Astrocyte of the spinal cord (primary cell): ENCODE measurements at regions not wholly inside any gene's neighbourhood (a gene's known extent, or its start where the extent isn't known, plus 50 kb on each side); places are given as distances from the start of the nearest gene placed in this dataset.

Experiments used
- DNase-seq: peaks from one replicate; pipeline ENCODE4 v3.0.0; 2011; ENCODE audit warnings: low read depth, low spot score
- H3K4me3 ChIP-seq: 2 replicates; pipeline ENCODE4 v1.5.1; 2011; ENCODE audit warnings: low read depth, mild to moderate bottlenecking, low read length, moderate library complexity
- CTCF ChIP-seq: IDR thresholded peaks from 2 replicates; pipeline ENCODE4 v1.5.1; 2012; ENCODE audit warnings: low read depth, mild to moderate bottlenecking, low read length, inconsistent platforms
- in situ Hi-C: cut with HindIII; loops from 2 replicates; pipeline ENCODE4 v1.10.0; 2017; ENCODE audit warnings: low sequenced_read_pairs

- TF ChIP-seq CTCF = no peak
- no peak overlapping the region for H3K4me3 ChIP-seq
- in situ Hi-C loops = no loop called here
- DNase-seq = no peak
Observed at GRCh38 chr10:36194276-36194675, 552.2 kb upstream of the FZD8 start.

- DNase-seq = no peak
- in situ Hi-C loops = no loop called here
- TF ChIP-seq CTCF = no peak
- no peak overlapping the region for H3K4me3 ChIP-seq
Observed at GRCh38 chr10:36191009-36191408, 548.9 kb upstream of the FZD8 start.

GRCh38 chr10:36188461-36188860 lies 546.4 kb upstream of the FZD8 start:
- in situ Hi-C loops = no loop called here

DNA sequence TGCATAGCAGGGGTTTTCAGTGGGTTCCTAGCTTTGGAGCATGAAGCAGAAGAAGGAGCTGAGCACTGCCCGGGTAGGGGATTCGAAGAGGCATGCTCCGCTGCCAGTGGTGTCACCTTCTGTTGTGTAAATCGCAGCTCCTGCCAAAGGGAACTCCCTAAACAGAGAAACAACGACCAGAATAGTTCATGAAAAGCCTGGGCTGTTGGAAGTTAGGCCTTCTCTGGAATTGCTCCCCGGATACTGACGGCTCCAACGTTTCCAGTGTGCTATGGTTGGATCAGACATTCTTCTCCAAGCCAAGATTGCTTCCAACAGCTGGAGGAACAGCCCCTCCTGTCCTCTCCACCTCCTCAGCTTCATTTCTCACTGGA lies 546.0 kb upstream of the FZD8 start:
- no peak overlapping the region for H3K4me3 ChIP-seq
- in situ Hi-C loops = no loop called here
- peak; percentile 2 for DNase-seq
- no peak for TF ChIP-seq CTCF

More at GRCh38 chr10:36188461-36188860, 546.4 kb upstream of the FZD8 start:
- no peak for TF ChIP-seq CTCF
- H3K4me3 ChIP-seq = no peak overlapping the region
- DNase-seq = peak; percentile 3

DNA sequence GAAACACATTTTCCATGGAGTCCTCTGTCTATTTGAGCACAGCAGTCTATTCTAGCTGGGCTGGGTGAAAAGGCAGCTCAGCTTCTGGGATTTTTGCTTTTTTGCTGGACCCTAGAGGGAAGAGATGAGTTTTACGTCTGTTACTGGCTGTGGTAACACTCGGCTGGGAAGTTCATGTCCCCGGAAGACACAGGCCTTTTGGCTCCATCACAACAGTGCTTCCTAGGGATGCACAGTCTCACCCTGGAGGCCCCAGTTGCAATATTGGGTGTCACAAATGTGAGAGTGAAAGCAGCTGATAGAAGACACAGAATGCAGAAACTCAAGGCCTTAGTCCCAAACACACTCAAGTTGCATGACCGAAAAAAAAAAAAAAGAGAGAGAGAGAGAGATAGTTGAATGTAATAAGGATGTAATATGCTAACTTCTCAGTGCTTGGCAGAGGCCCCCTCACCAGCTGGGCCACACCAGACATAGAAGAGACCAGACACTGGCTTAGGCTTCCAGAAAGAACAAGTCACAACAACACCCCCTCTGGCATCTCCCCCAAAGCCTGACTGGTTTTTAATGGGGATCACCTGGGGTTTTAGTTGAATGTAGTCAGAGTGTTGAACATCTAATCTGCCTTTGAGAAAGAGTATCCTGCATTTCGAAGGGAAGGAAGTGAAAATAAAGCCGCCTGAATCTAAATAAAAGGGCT lies 545.4 kb upstream of the FZD8 start:
- DNase-seq = no peak
- in situ Hi-C loops = no loop called here
- H3K4me3 ChIP-seq = no peak overlapping the region
- TF ChIP-seq CTCF = no peak

GRCh38 chr10:36185097-36185496 lies 543.0 kb upstream of the FZD8 start:
- DNase-seq = no peak
- in situ Hi-C loops = no loop called here
- no peak for TF ChIP-seq CTCF
- no peak overlapping the region for H3K4me3 ChIP-seq
